LNCAP (cell line): ENCODE measurements at regions not wholly inside any gene's neighbourhood (a gene's known extent, or its start where the extent isn't known, plus 50 kb on each side); places are given as distances from the start of the nearest gene placed in this dataset.

ENCODE experiments used
- TF ChIP-seq, protein P1 (sequence below): fragments of 450-650 bp; IDR thresholded peaks from 2 replicates; pipeline ENCODE4 v1.5.1; 2017; ENCODE audit warnings: mild to moderate bottlenecking

DNA sequence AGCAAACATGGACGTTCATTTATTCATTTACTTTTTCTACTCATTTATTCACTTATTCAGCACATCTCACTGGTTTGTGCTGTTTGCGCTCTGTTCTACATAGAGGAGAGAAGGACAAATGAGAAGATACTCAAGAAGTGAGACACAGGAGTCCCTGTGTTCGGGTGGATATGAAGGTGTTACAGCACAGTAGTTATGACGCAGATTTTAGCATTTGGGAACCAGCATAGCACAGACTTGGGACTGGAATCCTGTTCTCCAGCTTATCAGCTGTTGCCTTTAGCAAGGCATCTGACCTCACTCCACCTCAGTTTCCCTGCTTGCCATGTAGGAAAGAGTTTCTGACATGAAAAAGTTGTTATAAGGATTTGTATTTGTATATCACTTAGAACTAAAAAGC, 430.1 kb downstream of the MAFB start:
- TF ChIP-seq, protein P1, sequence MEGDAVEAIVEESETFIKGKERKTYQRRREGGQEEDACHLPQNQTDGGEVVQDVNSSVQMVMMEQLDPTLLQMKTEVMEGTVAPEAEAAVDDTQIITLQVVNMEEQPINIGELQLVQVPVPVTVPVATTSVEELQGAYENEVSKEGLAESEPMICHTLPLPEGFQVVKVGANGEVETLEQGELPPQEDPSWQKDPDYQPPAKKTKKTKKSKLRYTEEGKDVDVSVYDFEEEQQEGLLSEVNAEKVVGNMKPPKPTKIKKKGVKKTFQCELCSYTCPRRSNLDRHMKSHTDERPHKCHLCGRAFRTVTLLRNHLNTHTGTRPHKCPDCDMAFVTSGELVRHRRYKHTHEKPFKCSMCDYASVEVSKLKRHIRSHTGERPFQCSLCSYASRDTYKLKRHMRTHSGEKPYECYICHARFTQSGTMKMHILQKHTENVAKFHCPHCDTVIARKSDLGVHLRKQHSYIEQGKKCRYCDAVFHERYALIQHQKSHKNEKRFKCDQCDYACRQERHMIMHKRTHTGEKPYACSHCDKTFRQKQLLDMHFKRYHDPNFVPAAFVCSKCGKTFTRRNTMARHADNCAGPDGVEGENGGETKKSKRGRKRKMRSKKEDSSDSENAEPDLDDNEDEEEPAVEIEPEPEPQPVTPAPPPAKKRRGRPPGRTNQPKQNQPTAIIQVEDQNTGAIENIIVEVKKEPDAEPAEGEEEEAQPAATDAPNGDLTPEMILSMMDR = no peak

DNA sequence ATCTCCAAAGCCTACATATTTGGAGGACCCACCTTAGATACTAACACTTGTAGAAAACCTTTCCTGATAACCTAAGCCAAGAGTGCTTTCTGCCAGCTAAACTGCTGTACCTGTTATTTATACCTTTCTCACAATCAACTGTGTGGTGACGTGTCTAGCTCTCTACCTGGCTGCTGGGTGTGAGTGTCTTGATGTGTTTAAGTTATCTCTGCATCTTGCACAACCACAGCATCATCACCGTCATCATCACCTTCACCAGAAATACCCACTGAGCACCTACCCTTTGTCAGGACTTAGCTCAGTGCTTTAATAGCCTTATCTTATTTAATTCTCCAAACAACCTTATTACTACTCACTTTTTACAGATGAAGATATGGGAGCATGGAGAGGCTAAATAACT, 431.3 kb downstream of the MAFB start:
- TF ChIP-seq, protein P1 = no peak

DNA sequence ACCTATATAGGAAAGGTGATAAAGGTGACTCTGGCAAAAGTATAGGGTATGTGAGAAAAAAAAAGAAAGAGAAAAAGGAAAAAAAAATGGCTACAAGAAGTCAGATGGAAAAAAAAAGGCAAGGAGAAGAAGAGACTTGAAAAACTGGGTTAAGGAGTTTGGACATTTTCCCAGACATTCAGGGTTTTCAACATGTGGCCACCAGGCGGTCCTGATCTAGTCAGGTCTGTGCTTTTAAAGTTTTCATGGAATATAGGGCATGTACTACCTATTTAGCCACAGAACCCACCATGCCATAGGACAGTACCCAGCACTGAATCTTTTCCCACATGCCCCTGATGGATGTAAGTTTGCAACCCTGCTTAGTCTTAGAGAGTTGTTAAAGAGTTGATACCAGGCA, 433.7 kb downstream of the MAFB start:
- TF ChIP-seq, protein P1 = peak; percentile 45

DNA sequence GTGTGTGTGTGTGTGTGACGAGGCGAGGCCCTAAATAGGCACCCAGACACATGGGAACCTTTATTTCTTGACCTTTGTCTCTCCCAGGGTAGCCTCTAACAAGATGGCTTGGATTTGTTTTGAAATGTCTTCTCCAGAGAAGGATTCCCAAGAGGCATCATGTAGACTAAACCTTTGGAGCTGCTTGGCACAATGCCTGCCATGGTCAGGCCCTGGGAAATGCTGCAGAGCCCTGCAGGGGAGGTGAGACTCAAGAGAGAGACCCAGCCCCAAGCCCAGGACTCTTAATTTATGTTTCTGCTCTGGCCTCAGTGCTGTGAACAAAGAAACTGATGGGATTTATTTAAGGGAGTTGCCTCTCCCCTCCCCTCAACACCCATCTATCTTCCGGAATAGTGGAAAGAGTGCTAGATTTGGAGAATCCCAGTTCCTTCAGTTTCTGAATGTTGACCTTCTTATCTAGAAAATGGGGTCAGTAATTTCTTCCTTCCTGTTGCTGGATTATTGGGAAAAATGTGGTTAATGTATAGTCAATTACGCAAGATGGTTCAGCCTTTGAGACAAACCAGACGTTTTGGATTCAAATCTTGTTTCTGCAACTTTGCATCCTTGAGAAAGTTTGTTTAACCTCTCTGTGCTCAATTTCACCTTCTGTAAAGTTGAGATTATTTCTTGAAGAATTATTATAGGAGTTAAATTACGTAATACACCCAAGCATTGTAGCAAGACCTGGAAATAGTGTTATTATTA, 434.8 kb downstream of the MAFB start:
- TF ChIP-seq, protein P1 = no peak

DNA sequence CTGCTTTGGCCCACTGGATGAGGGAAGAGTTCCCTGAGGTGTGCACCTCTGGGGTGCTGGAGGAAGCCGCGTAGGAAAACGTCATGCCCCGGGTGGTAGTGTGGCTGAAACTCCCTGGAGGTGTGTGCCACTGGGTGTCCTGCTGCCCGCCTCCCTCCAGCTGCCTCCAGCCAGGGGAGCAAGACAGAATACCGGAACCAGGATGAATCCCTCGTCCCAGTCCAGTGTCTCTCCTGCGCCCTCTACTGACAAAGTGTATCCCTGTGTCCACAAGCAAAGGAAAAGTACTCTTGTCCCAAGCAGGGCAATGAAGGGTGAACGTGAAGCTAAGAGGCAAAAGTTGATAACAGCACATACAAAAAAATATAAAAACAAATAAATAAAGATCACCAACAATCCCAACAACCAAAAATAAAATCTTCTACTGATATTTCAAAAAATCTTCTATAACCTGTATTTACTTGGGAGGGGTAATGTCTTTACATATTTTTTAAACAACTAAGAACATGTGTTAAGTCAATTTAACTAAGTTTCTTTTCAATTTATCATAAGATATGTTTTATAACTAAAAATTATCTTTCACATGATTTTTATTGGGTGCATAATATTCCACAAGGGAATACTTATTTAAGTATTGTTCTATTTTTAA, 437.6 kb downstream of the MAFB start:
- TF ChIP-seq, protein P1 = peak; percentile 43; the same call in 1 of the 2 replicates

DNA sequence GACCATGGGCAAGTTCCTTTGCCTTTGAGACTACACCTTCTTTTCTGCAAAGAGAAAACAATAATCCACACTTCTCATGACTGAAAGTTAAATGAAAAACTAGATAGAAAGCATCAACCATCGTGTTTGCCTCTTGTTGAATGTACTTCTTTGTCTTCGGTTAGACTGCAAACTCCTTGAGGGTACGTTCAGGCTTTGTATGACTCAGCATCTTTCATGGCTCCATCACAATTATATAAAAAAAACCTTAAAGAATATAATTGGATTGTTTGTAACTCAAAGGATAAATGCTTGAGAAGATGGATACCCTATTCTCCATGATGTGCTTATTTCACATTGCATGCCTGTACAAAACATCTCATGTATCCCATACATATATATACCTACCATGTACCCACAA, 439.2 kb downstream of the MAFB start:
- TF ChIP-seq, protein P1 = no peak

DNA sequence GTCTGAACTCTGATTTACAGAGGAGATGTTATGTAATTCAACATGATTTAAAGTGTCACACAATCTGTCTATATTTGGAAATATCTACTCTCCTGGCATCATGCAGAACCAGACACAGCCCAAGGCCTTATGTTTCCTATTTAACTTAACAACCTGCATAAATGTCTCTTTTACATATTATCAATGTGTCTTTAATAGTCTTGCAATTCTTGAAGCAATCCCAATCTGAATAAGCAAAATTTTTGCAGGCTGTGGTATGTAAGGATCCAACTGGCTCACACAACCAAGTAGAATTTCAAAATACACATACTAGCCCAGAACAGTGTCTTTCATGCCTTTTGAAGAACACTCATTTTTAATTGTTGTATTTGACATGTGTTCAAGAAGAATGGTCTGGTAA, 443.2 kb downstream of the MAFB start:
- TF ChIP-seq, protein P1 = no peak
